Fibroblast of mammary gland (primary cell): ENCODE measurements at regions not wholly inside any gene's neighbourhood (a gene's known extent, or its start where the extent isn't known, plus 50 kb on each side); places are given as distances from the start of the nearest gene placed in this dataset.

Experiments
- DNase-seq: peaks from one replicate; pipeline ENCODE4 v3.0.0-alpha.2; 2010; ENCODE audit warnings: low read depth
- H3K4me3 ChIP-seq: 2 replicates; pipeline ENCODE4 v1.5.1; 2011; ENCODE audit warnings: low read depth, mild to moderate bottlenecking, low read length, moderate library complexity; ENCODE audit not compliant: control insufficient read depth
- TF ChIP-seq, protein P1 (sequence below): conservative IDR thresholded peaks from 2 replicates; pipeline ENCODE4 v1.5.1; 2011; ENCODE audit warnings: low read depth, low read length, inconsistent platforms; ENCODE audit not compliant: control insufficient read depth, insufficient read depth

DNA sequence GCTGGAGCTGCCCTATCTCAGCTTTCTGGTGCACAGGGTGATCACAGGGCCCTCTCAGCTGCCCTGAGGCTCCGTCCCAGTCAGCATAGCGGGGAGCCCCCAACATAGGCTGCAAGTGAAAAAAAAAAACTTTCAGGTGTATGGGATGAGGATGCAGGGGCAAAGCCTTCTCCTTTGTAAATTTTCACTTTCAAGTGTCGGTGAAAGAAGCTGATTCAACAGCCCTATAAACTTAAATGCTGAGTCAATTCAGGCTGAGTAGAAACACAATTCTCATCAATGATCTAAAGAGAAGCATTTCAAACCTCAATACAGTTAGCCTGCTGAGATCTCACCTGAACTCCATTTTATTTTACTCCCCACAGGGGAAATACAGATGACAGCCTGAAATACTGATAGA, 171.2 kb downstream of the SEC16B start:
- TF ChIP-seq, protein P1, sequence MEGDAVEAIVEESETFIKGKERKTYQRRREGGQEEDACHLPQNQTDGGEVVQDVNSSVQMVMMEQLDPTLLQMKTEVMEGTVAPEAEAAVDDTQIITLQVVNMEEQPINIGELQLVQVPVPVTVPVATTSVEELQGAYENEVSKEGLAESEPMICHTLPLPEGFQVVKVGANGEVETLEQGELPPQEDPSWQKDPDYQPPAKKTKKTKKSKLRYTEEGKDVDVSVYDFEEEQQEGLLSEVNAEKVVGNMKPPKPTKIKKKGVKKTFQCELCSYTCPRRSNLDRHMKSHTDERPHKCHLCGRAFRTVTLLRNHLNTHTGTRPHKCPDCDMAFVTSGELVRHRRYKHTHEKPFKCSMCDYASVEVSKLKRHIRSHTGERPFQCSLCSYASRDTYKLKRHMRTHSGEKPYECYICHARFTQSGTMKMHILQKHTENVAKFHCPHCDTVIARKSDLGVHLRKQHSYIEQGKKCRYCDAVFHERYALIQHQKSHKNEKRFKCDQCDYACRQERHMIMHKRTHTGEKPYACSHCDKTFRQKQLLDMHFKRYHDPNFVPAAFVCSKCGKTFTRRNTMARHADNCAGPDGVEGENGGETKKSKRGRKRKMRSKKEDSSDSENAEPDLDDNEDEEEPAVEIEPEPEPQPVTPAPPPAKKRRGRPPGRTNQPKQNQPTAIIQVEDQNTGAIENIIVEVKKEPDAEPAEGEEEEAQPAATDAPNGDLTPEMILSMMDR: no peak

GRCh38 chr1:177796561-177796960, 173.3 kb downstream of the SEC16B start:
- H3K4me3 ChIP-seq: no peak overlapping the region

More for the DNA sequence above, 171.2 kb downstream of the SEC16B start:
- no peak overlapping the region for H3K4me3 ChIP-seq
- no peak for DNase-seq

DNA sequence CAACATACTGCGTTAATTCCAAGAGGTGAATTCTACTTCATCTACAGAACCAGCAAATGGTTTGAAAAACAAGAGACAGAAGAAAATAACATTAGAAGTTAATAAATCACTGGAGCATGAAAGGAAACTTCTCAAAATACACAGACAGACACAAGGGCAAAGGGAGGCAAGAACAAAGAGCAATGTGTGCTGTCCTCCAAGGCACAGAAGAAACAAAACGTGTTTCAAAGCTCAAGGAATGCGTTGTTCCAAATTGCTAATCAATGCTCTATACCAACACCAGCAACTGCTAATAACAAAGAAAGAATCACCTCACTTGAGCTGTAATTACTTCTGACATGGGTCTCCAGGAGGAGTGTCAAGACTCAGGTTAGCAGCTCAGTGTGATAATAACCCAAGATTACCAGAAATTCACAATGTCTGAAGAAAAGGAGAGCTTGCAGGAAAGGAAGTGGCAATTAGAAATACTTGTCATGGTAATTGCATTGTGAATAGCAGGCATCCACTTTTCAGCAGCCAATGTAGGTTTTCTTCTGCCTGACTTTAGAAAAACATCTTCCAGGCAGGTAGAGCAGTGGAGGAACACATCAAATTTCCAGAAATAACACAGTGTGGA, 175.4 kb downstream of the SEC16B start:
- DNase-seq: no peak
- no peak overlapping the region for H3K4me3 ChIP-seq
- TF ChIP-seq, protein P1: no peak

More at GRCh38 chr1:177796561-177796960, 173.3 kb downstream of the SEC16B start:
- TF ChIP-seq, protein P1: no peak
- DNase-seq: no peak

DNA sequence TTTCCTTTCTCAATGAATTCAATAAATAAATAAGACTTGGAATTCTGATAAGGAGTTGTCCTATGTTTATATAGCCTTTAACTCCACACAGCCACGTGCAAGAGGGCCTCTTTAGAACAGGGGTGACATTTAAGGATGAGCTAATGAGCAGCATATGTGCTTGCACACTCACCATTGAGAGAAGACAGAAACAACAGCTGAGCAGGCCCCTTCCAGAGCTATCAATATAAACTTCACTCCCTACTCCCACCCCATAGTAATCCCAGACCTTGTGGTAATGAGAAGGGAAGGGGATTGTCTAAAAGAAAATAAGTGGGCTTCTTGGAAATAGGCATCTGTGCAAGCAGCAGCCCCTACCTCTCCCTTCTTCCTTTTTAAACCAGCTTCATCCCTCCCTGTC, 176.0 kb downstream of the SEC16B start:
- TF ChIP-seq, protein P1: no peak
- no peak overlapping the region for H3K4me3 ChIP-seq
- no peak for DNase-seq

DNA sequence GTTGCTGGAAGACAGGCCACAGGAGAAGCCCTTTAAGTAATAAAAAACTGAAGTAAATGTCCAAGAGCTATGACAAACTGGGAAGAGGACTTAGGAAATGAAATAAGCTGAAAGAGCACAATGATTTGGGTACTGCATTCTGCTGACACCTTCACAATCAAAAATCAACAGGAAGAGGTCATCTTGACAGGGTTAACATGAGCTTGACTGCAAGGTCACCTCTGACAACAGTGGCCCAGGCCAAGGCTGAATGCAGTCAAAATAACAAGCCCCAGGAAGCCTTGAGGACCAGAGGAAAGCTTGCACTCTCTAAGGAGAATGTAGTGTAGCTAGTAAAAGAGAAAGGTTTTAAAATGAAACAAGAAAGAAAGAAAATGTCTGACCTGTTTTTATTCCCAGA, 179.3 kb downstream of the SEC16B start:
- no peak for DNase-seq
- TF ChIP-seq, protein P1: no peak
- H3K4me3 ChIP-seq: no peak overlapping the region

- DNase-seq: no peak
- no peak overlapping the region for H3K4me3 ChIP-seq
- TF ChIP-seq, protein P1: no peak
Measured at GRCh38 chr1:177789956-177790355, 179.9 kb downstream of the SEC16B start.
